H1 (cell line): ENCODE measurements at regions not wholly inside any gene's neighbourhood (a gene's known extent, or its start where the extent isn't known, plus 50 kb on each side); places are given as distances from the start of the nearest gene placed in this dataset.

Source experiments
- CHD7 ChIP-seq: fragments of 300-600 bp; sonication (generic); IDR thresholded peaks from 2 replicates; pipeline ENCODE4 v1.7.1; 2012; ENCODE audit warnings: low read length, moderate library complexity, mild to moderate bottlenecking, inconsistent platforms; ENCODE audit not compliant: insufficient replicate concordance
- GTF2F1 ChIP-seq: IDR thresholded peaks from 2 replicates; pipeline ENCODE4 v1.6.1; 2012; ENCODE audit warnings: low read depth, low read length, improper control_type of control experiment, borderline replicate concordance
- HDAC2 ChIP-seq, 2 experiments: fragments of 300-600 bp in 1 of 2; sonication (generic) in 1 of 2; IDR thresholded peaks; 2 replicates each; pipeline ENCODE4 v1.6.1; 2011 to 2012; ENCODE audit warnings: low read depth in 2 of 2, low read length in 2 of 2, mild to moderate bottlenecking in 2 of 2, moderate library complexity in 2 of 2, borderline replicate concordance in 1 of 2, inconsistent platforms in 1 of 2
- HDAC6 ChIP-seq: IDR thresholded peaks from one replicate; pipeline ENCODE4 v1.7.1; 2012; ENCODE audit warnings: low read depth, mild to moderate bottlenecking, inconsistent platforms, low read length, moderate library complexity
- RNF2 ChIP-seq: fragments of 200-900, 300-1000 bp; sonication (generic); IDR thresholded peaks from 2 replicates; pipeline ENCODE4 v1.7.1; 2016; ENCODE audit warnings: borderline replicate concordance, low read depth, mild to moderate bottlenecking, antibody characterized with exemption, low read length; ENCODE audit not compliant: poor library complexity, severe bottlenecking; ENCODE audit errors: missing control alignments
- USF2 ChIP-seq: IDR thresholded peaks from 2 replicates; pipeline ENCODE4 v1.6.1; 2011; ENCODE audit warnings: low read length, improper control_type of control experiment

GRCh38 chr13:63249411-63250187 lies 1834.0 kb upstream of the PCDH20 start (continued):
- TF ChIP-seq RNF2 (no peak), USF2 (no peak), HDAC2 (IDR thresholded peaks at IDR 0.05; ENCODE audit: borderline replicate concordance in 1 of 2, low read depth in 2 of 2, low read length in 2 of 2) (no peak), HDAC6 (no peak), GTF2F1 (no peak), CHD7 (no peak)
- TF ChIP-seq, all 59 proteins: peak for 0
